CD4-positive, alpha-beta T cell (primary cell): ENCODE measurements at regions not wholly inside any gene's neighbourhood (a gene's known extent, or its start where the extent isn't known, plus 50 kb on each side); places are given as distances from the start of the nearest gene placed in this dataset.

ENCODE experiments used
- ATAC-seq: fragments of 200-7000 bp; cut with Tn5 transposase; one replicate; pipeline ENCODE4 v1.10.0; 2022; ENCODE audit warnings: mild to moderate bottlenecking; ENCODE audit not compliant: poor library complexity
- CTCF ChIA-PET: fragments of 350-600 bp; sonication (Branson Sonifier 250); formaldehyde crosslinking; loops from one replicate; lab custom pipeline; 2021; ENCODE audit warnings: antibody characterized with exemption, inconsistent platforms; lab: Charles Lee
- POLR2A ChIA-PET: fragments of 350-600 bp; sonication (Branson Sonifier 250); formaldehyde crosslinking; loops from one replicate; lab custom pipeline; 2021; ENCODE audit warnings: antibody characterized with exemption, inconsistent platforms; lab: Charles Lee
- DNase-seq, 14 experiments: peaks; one replicate each; pipeline ENCODE4 v3.0.0-alpha.2; 2013 to 2020; ENCODE audit warnings: mixed read lengths in 2 of 14
- H3K27ac ChIP-seq, 2 donors: one replicate each; pipeline versions ENCODE4 v1.5.1 to v1.7.0; 2013; ENCODE audit warnings: low read length in 2 of 2, low read depth in 1 of 2, mild to moderate bottlenecking in 1 of 2
- H3K27me3 ChIP-seq, 2 experiments: 1 replicate in 1 of 2; 2 replicates in 1 of 2; pipeline versions ENCODE4 v1.6.1 to v1.7.0; 2013; ENCODE audit warnings: low read length in 2 of 2, control low read depth in 1 of 2, mild to moderate bottlenecking in 1 of 2, moderate library complexity in 1 of 2; ENCODE audit not compliant: insufficient read depth in 2 of 2, control insufficient read depth in 1 of 2
- H3K36me3 ChIP-seq: one replicate; pipeline ENCODE4 v1.6.1; 2013; ENCODE audit warnings: low read length, control low read depth; ENCODE audit not compliant: insufficient read depth
- H3K4me1 ChIP-seq: one replicate; pipeline ENCODE4 v1.6.1; 2013; ENCODE audit warnings: low read length, control low read depth; ENCODE audit not compliant: insufficient read depth
- H3K4me3 ChIP-seq: one replicate; pipeline ENCODE4 v1.5.1; 2013; ENCODE audit warnings: mild to moderate bottlenecking, low read length, moderate library complexity
- H3K9me3 ChIP-seq, 2 experiments: 1 replicate in 1 of 2; 2 replicates in 1 of 2; pipeline versions ENCODE4 v1.6.1 to v1.7.0; 2013; ENCODE audit warnings: low read length in 2 of 2, mild to moderate bottlenecking in 2 of 2, control low read depth in 1 of 2, moderate library complexity in 1 of 2; ENCODE audit not compliant: control insufficient read depth in 1 of 2, insufficient read depth in 1 of 2
- H3K27ac Mint-ChIP-seq: one replicate; pipeline ENCODE4 v1.8.0; 2020; ENCODE audit warnings: mixed read lengths
- H3K27me3 Mint-ChIP-seq: one replicate; pipeline ENCODE4 v1.8.0; 2021; ENCODE audit warnings: mixed read lengths
- H3K36me3 Mint-ChIP-seq: one replicate; pipeline ENCODE4 v1.8.0; 2021; ENCODE audit warnings: low read depth, mixed read lengths
- H3K4me1 Mint-ChIP-seq: one replicate; pipeline ENCODE4 v1.8.0; 2021; ENCODE audit warnings: low read depth, mixed read lengths
- H3K4me3 Mint-ChIP-seq: one replicate; pipeline ENCODE4 v1.8.0; 2020; ENCODE audit warnings: mild to moderate bottlenecking, mixed read lengths
- H3K9me3 Mint-ChIP-seq: one replicate; pipeline ENCODE4 v1.8.0; 2020; ENCODE audit warnings: mixed read lengths
- intact Hi-C, 2 experiments: fragments of 100-400 bp; cut with DNase I in 1 of 2; cut with micrococcal nuclease in 1 of 2; formaldehyde crosslinking; loops; one replicate each; pipeline versions ENCODE4 v1.15.1 to v1.9.0; 2023 to 2025; cut with DNase I, micrococcal nuclease
- TF ChIP-seq, protein P1 (sequence below): fragments of 200-600 bp; IDR thresholded peaks from one replicate; pipeline ENCODE4 v1.8.0; 2022; ENCODE audit warnings: antibody characterized with exemption, mild to moderate bottlenecking

DNA sequence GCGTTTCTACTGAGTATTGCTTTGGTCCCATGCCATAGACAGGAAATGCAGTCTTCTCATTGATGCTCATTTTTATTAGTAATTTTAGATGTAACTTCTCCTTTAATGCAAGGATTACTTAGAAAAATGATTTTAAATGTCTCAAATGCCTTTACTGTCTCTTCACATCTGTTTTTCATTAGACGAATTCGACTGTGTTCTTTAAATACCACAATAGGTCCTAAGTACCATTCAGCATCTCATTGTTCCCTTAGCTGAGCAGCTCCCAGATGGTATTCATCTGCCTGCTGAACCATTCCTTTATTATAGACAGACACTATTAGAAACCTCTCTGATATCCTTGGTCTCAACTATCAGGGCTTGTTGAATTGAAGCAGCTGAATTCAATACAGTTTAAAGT lies 113.6 kb downstream of the LSMEM1 start:
- no peaks in the 10 kb centered on the region for H3K36me3 ChIP-seq
- H3K9me3 ChIP-seq, result no peaks in the 10 kb centered on the region
- intact Hi-C loops, result no loop called here
- ChIA-PET CTCF (no interaction called here), POLR2A (no interaction called here)
- peaks cover 5% of the 10 kb centered on the region for H3K27me3 Mint-ChIP-seq
- no peak overlapping the region for H3K4me3 ChIP-seq
- H3K4me3 Mint-ChIP-seq, result no peak overlapping the region
- ATAC-seq, result no peak
- no peaks in the 10 kb centered on the region for H3K36me3 Mint-ChIP-seq
- H3K27me3 ChIP-seq, result no peaks in the 10 kb centered on the region
- H3K27ac ChIP-seq, result no peak overlapping the region
- DNase-seq, result no peak
- no peaks in the 10 kb centered on the region for H3K9me3 Mint-ChIP-seq
- no peaks in the 10 kb centered on the region for H3K4me1 ChIP-seq
- no peaks in the 10 kb centered on the region for H3K4me1 Mint-ChIP-seq
- TF ChIP-seq, protein P1, sequence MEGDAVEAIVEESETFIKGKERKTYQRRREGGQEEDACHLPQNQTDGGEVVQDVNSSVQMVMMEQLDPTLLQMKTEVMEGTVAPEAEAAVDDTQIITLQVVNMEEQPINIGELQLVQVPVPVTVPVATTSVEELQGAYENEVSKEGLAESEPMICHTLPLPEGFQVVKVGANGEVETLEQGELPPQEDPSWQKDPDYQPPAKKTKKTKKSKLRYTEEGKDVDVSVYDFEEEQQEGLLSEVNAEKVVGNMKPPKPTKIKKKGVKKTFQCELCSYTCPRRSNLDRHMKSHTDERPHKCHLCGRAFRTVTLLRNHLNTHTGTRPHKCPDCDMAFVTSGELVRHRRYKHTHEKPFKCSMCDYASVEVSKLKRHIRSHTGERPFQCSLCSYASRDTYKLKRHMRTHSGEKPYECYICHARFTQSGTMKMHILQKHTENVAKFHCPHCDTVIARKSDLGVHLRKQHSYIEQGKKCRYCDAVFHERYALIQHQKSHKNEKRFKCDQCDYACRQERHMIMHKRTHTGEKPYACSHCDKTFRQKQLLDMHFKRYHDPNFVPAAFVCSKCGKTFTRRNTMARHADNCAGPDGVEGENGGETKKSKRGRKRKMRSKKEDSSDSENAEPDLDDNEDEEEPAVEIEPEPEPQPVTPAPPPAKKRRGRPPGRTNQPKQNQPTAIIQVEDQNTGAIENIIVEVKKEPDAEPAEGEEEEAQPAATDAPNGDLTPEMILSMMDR, result no peak
- no peak overlapping the region for H3K27ac Mint-ChIP-seq

DNA sequence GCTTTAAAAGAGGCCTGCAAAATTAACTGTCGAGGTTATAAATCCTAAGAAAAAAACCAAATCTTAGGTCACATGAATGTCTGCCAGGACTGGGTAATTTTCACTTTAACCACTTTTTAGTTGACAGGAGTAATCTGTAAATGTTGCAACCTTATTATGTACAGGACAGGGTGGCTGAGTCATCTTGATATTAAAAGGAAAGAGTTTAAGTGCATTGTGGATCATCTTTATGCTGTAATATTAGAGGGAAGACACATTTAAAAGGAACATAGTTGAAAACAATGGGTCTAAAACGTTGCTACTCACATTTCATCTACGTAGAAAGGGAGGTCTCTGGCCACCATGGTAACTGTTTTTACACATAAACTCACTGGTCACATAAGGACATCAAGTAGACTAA lies 115.5 kb downstream of the LSMEM1 start:
- H3K4me1 ChIP-seq, result no peaks in the 10 kb centered on the region
- POLR2A ChIA-PET, result interaction anchor here (0.6 kb wide), 1 partner anchor 334 kb away, joined by 3 read pairs; no protein-coding TSS in a partner anchor
- CTCF ChIA-PET, result interaction anchor here (0.7 kb wide), 1 partner anchor 35 kb away, joined by 3 read pairs; no protein-coding TSS in a partner anchor
- peaks cover 5% of the 10 kb centered on the region for H3K27me3 Mint-ChIP-seq
- H3K4me3 ChIP-seq, result no peak overlapping the region
- no peak overlapping the region for H3K27ac Mint-ChIP-seq
- no peaks in the 10 kb centered on the region for H3K4me1 Mint-ChIP-seq
- TF ChIP-seq, protein P1, result no peak
- H3K4me3 Mint-ChIP-seq, result no peak overlapping the region
- H3K27ac ChIP-seq, result no peak overlapping the region
- H3K36me3 Mint-ChIP-seq, result no peaks in the 10 kb centered on the region
- no peaks in the 10 kb centered on the region for H3K9me3 Mint-ChIP-seq
- DNase-seq, result no peak
- H3K9me3 ChIP-seq, result no peaks in the 10 kb centered on the region
- intact Hi-C loops, result no loop called here
- no peaks in the 10 kb centered on the region for H3K27me3 ChIP-seq
- H3K36me3 ChIP-seq, result no peaks in the 10 kb centered on the region
- no peak for ATAC-seq

DNA sequence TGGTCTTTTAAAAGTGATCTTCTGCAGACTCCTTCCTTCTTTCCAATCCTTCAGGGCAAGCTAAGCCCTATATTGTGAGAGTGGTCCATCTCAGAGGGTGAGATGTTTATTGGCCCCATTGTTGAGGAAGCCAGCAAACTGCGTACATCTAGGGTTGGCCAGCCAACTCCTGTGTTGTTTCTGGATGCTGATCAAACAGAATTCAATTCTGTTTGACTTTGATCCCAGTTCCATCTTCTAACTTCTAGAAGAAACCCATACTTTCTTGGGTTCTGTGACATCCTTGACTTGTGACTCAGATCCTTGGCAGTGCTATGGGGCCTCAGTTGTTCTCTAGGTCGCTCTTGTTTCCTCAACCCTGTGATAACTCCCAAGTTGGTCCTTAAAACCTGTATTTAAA lies 116.2 kb downstream of the LSMEM1 start:
- ATAC-seq (no peak), DNase-seq (no peak)
- no peaks in the 10 kb centered on the region for H3K36me3 Mint-ChIP-seq
- H3K27me3 Mint-ChIP-seq, result peaks cover 5% of the 10 kb centered on the region
- intact Hi-C loops, result no loop called here
- H3K9me3 ChIP-seq, result no peaks in the 10 kb centered on the region
- no peaks in the 10 kb centered on the region for H3K36me3 ChIP-seq
- H3K4me1 ChIP-seq, result no peaks in the 10 kb centered on the region
- H3K27ac Mint-ChIP-seq, result no peak overlapping the region
- CTCF ChIA-PET, result no interaction called here
- H3K9me3 Mint-ChIP-seq, result no peaks in the 10 kb centered on the region
- TF ChIP-seq, protein P1, result no peak
- no peak overlapping the region for H3K4me3 Mint-ChIP-seq
- H3K27me3 ChIP-seq, result no peaks in the 10 kb centered on the region
- POLR2A ChIA-PET, result interaction anchor here (0.6 kb wide), 1 partner anchor 335 kb away, joined by 3 read pairs; no protein-coding TSS in a partner anchor
- no peak overlapping the region for H3K27ac ChIP-seq
- H3K4me1 Mint-ChIP-seq, result no peaks in the 10 kb centered on the region
- no peak overlapping the region for H3K4me3 ChIP-seq
